ENCODE measurements at regions not wholly inside any gene's neighbourhood (a gene's known extent, or its start where the extent isn't known, plus 50 kb on each side); places are given as distances from the start of the nearest gene placed in this dataset.

- TF ChIP-seq CTCF (conservative IDR thresholded peaks at IDR 0.05) (no peak), ZFX (IDR thresholded peaks at IDR 0.05) (no peak)
Measured at GRCh38 chr18:50506362-50506761, 53.5 kb upstream of the MAPK4 start.
